K562 (cell line): ENCODE measurements at regions not wholly inside any gene's neighbourhood (a gene's known extent, or its start where the extent isn't known, plus 50 kb on each side); places are given as distances from the start of the nearest gene placed in this dataset.
A peak's percentile ranks its signal among the peaks of the same experiment; 100 is the strongest.

Experiments used
- ATAC-seq: fragments of 200-7000 bp; cut with Tn5 transposase; 3 replicates; pipeline ENCODE4 v1.9.1; 2020; ENCODE audit warnings: moderate library complexity
- BruUV-seq: library from RNA; stranded (reverse); fragments of 400-500 nt; replicated peaks from 2 replicates; lab custom pipeline; 2021; lab: Mats Ljungman, UMichigan
- CTCF ChIA-PET: fragments of 300-600 bp; formaldehyde crosslinking; extraction: SDS; loops from one replicate; lab custom pipeline; 2021; ENCODE audit warnings: low intra/inter-chr PET ratio; lab: Yijun Ruan, JAX
- POLR2A ChIA-PET: fragments of 300-600, 350-650 bp; sonication (Branson Sonifier 250); formaldehyde crosslinking; extraction: SDS; loops from one replicate; lab custom pipeline; 2021; ENCODE audit warnings: antibody characterized with exemption, inconsistent platforms; lab: Yijun Ruan, JAX
- DNase-seq, 4 experiments: peaks; one replicate each; pipeline versions ENCODE4 v3.0.0 to v3.0.0-alpha.2; 2011 to 2018; ENCODE audit warnings: low spot score in 3 of 4, mixed read lengths in 3 of 4; ENCODE audit errors: extremely low read depth in 1 of 4
- FAIRE-seq: peaks from 2 replicates; lab custom pipeline; 2011; peaks lifted over from hg19 to GRCh38; lab: Jason Lieb, UNC
- H2AFZ ChIP-seq: 2 replicates; pipeline ENCODE4 v1.6.0; 2011; ENCODE audit warnings: low read depth, low read length, control low read depth, inconsistent platforms
- H3K27ac ChIP-seq: fragments of 200-600 bp; 3 replicates; pipeline ENCODE4 v1.8.0; 2011; ENCODE audit warnings: low read depth, mild to moderate bottlenecking, control low read depth, inconsistent platforms, low read length, moderate library complexity, mixed read lengths; ENCODE audit errors: extremely low read depth
- H3K27me3 ChIP-seq, 2 experiments: fragments of 300-600 bp in 1 of 2; 2 replicates in 1 of 2; 3 replicates in 1 of 2; pipeline versions ENCODE4 v1.6.0 to v1.8.0; 2011; ENCODE audit warnings: inconsistent platforms in 2 of 2, low read length in 2 of 2, mild to moderate bottlenecking in 1 of 2, mixed read lengths in 1 of 2, moderate library complexity in 1 of 2; ENCODE audit not compliant: control insufficient read depth in 2 of 2, insufficient read depth in 2 of 2
- H3K36me3 ChIP-seq: fragments of 300-600 bp; 3 replicates; pipeline ENCODE4 v1.8.0; 2011; ENCODE audit warnings: mild to moderate bottlenecking, low read length, inconsistent platforms; ENCODE audit not compliant: control insufficient read depth, insufficient read depth
- H3K4me1 ChIP-seq, 2 experiments: fragments of 200-600 bp in 1 of 2; replicated peaks in 1 of 2; 2 replicates in 1 of 2; 3 replicates in 1 of 2; pipeline versions ENCODE4 v1.5.1 to v1.8.0; 2011; ENCODE audit warnings: inconsistent platforms in 2 of 2, low read length in 2 of 2, mild to moderate bottlenecking in 1 of 2, mixed read lengths in 1 of 2, moderate library complexity in 1 of 2; ENCODE audit not compliant: control insufficient read depth in 2 of 2, insufficient read depth in 2 of 2
- H3K4me2 ChIP-seq: 2 replicates; pipeline ENCODE4 v1.6.1; 2011; ENCODE audit warnings: low read length, control low read depth, inconsistent platforms, mixed read lengths; ENCODE audit not compliant: insufficient read depth
- H3K4me3 ChIP-seq: fragments of 200-600 bp; sonication (generic), shearing (Covaris generic); 2 replicates; pipeline ENCODE4 v1.5.1; 2016; ENCODE audit warnings: control low read depth, inconsistent platforms
- H3K79me2 ChIP-seq: fragments of 200-600 bp; 3 replicates; pipeline ENCODE4 v1.8.0; 2011; ENCODE audit warnings: low read length, inconsistent platforms; ENCODE audit not compliant: control insufficient read depth, insufficient read depth
- H3K9ac ChIP-seq, 2 experiments: 2 replicates each; pipeline versions ENCODE4 v1.6.0 to v1.6.1; 2011; ENCODE audit warnings: low read depth in 2 of 2, low read length in 2 of 2, control low read depth in 1 of 2, inconsistent platforms in 1 of 2, mild to moderate bottlenecking in 1 of 2, mixed read lengths in 1 of 2; ENCODE audit not compliant: insufficient read depth in 1 of 2
- H3K9me1 ChIP-seq: one replicate; pipeline ENCODE4 v1.6.0; 2011; ENCODE audit warnings: inconsistent platforms, mild to moderate bottlenecking, low read length, moderate library complexity; ENCODE audit not compliant: control insufficient read depth, insufficient read depth
- H3K9me3 ChIP-seq: replicated peaks from 2 replicates; pipeline ENCODE4 v1.5.1; 2011; ENCODE audit warnings: low read depth, low read length, inconsistent platforms; ENCODE audit not compliant: control insufficient read depth, insufficient read depth
- H4K20me1 ChIP-seq: replicated peaks from 2 replicates; pipeline ENCODE4 v1.6.1; 2011; ENCODE audit warnings: low read length, inconsistent platforms, mixed read lengths; ENCODE audit not compliant: control insufficient read depth, insufficient read depth
- CEBPB ChIP-seq: fragments of 450-650 bp; IDR thresholded peaks from 2 replicates; pipeline ENCODE4 v1.6.1; 2016; ENCODE audit warnings: missing genetic modification characterization, missing compliant biosample characterization
- CEBPG ChIP-seq, 3 experiments: fragments of 200-800 bp in 1 of 3; sonication (Bioruptor generic) in 1 of 3; sonication (generic) in 1 of 3; formaldehyde crosslinking in 1 of 3; IDR thresholded peaks in 2 of 3; conservative IDR thresholded peaks in 1 of 3; 2 replicates each; pipeline versions ENCODE4 v1.6.1 to v1.8.0; 2016 to 2022; ENCODE audit warnings: missing compliant biosample characterization in 2 of 3, missing genetic modification characterization in 2 of 3, mild to moderate bottlenecking in 1 of 3, missing genetic modification reagents in 1 of 3
- L3MBTL2 ChIP-seq: fragments of 450-650 bp; IDR thresholded peaks from 2 replicates; pipeline ENCODE4 v1.6.1; 2016; ENCODE audit warnings: mild to moderate bottlenecking, moderate library complexity
- MCM7 ChIP-seq, 2 experiments: fragments of 450-650 bp; IDR thresholded peaks; 2 replicates each; pipeline ENCODE4 v1.6.1; 2016 to 2018
- ZNF57 ChIP-seq: fragments of 450-650 bp; formaldehyde crosslinking; IDR thresholded peaks from 2 replicates; pipeline ENCODE4 v1.4.0; 2020; ENCODE audit warnings: mild to moderate bottlenecking, moderate library complexity
- WGBS: fragments of 100-300 bp; shearing (Covaris generic); methylation state at CpG from one replicate; pipeline ENCODE4 v1.1.6; 2016; ENCODE audit warnings: low coverage, mixed read lengths; ENCODE audit not compliant: insufficient coverage; ENCODE audit errors: missing lambda C conversion rate; 5-methylcytosine and 5-hydroxymethylcytosine counted together
- in situ Hi-C: fragments of 300-500 bp; cut with MboI; formaldehyde crosslinking; loops from 4 replicates; pipeline ENCODE4 v1.15.0; 2018; ENCODE audit warnings: inconsistent platforms, mixed read lengths
- intact Hi-C: fragments of 100-400 bp; cut with micrococcal nuclease; formaldehyde crosslinking; loops from 2 replicates; pipeline ENCODE4 v1.14.2; 2022
- TF ChIP-seq, protein P1 (sequence below): fragments of 250-450 bp; sonication (Bioruptor Pico); IDR thresholded peaks from 2 replicates; pipeline ENCODE4 v1.8.0; 2022; ENCODE audit warnings: moderate library complexity, mild to moderate bottlenecking, inconsistent platforms

- Histone ChIP-seq H2AFZ (no peak overlapping the region), H3K79me2 (no peaks in the 10 kb centered on the region), H3K27me3 (no peaks in the 10 kb centered on the region; a peak in 1 of 5 replicates), H3K36me3 (no peaks in the 10 kb centered on the region), H3K9me3 (no peaks in the 10 kb centered on the region), H3K4me3 (no peak overlapping the region), H3K4me1 (0 out of 5 replicates have a peak, but pooled peaks cover 0 to 2% of the 10 kb centered on the region in 2 experiments), H4K20me1 (no peaks in the 10 kb centered on the region), H3K4me2 (no peak overlapping the region), H3K9ac (no peak overlapping the region), H3K9me1 (no peaks in the 10 kb centered on the region), H3K27ac (no peak overlapping the region)
- BruUV-seq: no TSS peak
- intact Hi-C loops (loop anchor here (10.0 kb wide), 2 partner anchors 78 to 458 kb away; no protein-coding TSS in a partner anchor), in situ Hi-C loops (no loop called here)
- no peak for DNase-seq
- ATAC-seq: no peak
- CTCF ChIA-PET: interaction anchor here (0.6 kb wide), 1 partner anchor 103 kb away, joined by 3 read pairs; no protein-coding TSS in a partner anchor
- WGBS: under 1% methylated on average over 10 of the region's 10 CpGs
- no peak for FAIRE-seq
- POLR2A ChIA-PET: no interaction called here
- TF ChIP-seq L3MBTL2: no peak
- TF ChIP-seq MCM7 (IDR thresholded peaks at IDR 0.05): no peak
- TF ChIP-seq CEBPB (tag): peak; percentile 32; the same call in 1 of the 2 replicates
- TF ChIP-seq, protein P1, sequence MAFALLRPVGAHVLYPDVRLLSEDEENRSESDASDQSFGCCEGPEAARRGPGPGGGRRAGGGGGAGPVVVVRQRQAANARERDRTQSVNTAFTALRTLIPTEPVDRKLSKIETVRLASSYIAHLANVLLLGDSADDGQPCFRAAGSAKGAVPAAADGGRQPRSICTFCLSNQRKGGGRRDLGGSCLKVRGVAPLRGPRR (CRISPR knock-in tag): no peak
- no peak for TF ChIP-seq CEBPG (CRISPR knock-in tag; IDR thresholded peaks at IDR 0.05)
- TF ChIP-seq CEBPG (tag; conservative IDR thresholded peaks at IDR 0.05 in 1 of 2, IDR thresholded peaks at IDR 0.05 in 1 of 2): peak in 1 of 2 experiments; percentile 50; a peak in 1 of 4 replicates
- no peak for TF ChIP-seq ZNF57 (CRISPR knock-in tag)
Observed at GRCh38 chr1:5516756-5517155, 475.5 kb downstream of the NPHP4 start.
